ENCODE measurements at regions not wholly inside any gene's neighbourhood (a gene's known extent, or its start where the extent isn't known, plus 50 kb on each side); places are given as distances from the start of the nearest gene placed in this dataset.

DNA sequence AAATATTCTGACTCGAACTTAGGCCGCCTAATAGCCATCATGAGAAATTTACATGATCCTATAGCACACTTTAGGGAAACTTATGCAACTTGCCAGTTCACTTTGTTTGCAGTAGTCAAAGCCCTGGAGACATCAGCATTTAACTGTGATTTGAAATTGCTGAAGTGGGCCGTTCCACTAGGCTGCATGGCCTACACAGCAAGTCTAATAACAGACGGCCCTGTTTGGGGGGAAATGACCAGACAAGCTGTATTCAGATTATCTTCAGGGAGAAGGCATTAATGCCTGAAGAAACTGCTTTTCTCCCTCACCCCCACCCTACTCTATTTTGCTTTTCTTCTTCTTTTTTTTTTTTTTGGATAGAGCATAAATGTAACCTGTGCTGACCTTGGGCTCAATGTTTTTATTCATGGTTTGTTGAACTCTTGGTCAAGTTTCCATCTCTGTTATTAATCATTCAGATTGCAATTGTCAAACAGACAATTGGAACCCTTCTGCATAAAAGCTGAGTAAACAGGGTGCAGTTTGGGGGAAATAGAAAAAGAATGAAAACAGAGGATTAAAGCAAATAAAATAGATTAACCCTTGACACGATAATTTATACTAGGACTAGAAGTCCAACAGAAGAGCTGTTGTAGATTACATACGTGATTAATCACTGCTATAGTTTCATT lies 1928.2 kb upstream of the WWC1 start:
- Mint-ChIP-seq H3K9me3 (peaks cover 8% of the 10 kb centered on the region), H3K36me3 (no peaks in the 10 kb centered on the region), H3K4me1 (ENCODE audit: low read depth) (no peaks in the 10 kb centered on the region), H3K4me3 (no peak overlapping the region), H3K27me3 (no peaks in the 10 kb centered on the region), H3K27ac (no peak overlapping the region)
- intact Hi-C loops (cut with micrococcal nuclease): no loop called here
- DNase-seq: no peak
- ChIA-PET CTCF (no interaction called here), POLR2A (no interaction called here)

DNA sequence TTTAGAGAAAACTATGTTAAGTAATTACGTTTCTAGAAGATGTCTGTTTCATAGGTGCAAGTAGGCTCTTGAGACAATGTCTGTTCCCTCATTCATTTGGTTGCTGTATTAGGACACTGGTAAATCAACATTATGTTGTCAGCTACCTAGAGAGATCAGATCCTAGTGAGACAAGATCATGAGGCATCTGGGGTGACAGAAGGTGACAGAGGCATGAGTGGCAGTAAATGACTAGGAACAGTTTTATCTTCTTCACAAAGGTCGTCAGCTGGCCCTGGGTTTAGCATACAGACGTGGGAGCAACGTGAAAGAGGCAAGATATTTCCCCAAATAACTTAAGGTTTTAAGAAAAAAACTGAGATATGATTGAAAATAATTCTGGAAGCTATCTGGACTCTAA lies 1926.3 kb upstream of the WWC1 start:
- CTCF ChIA-PET: no interaction called here
- peaks cover 8% of the 10 kb centered on the region for H3K9me3 Mint-ChIP-seq
- intact Hi-C loops (cut with micrococcal nuclease): no loop called here
- H3K36me3 Mint-ChIP-seq: no peaks in the 10 kb centered on the region
- no peak for DNase-seq
- no peak overlapping the region for H3K27ac Mint-ChIP-seq
- H3K4me1 Mint-ChIP-seq (ENCODE audit: low read depth): no peaks in the 10 kb centered on the region
- POLR2A ChIA-PET: no interaction called here
- H3K4me3 Mint-ChIP-seq: no peak overlapping the region
- H3K27me3 Mint-ChIP-seq: no peaks in the 10 kb centered on the region

DNA sequence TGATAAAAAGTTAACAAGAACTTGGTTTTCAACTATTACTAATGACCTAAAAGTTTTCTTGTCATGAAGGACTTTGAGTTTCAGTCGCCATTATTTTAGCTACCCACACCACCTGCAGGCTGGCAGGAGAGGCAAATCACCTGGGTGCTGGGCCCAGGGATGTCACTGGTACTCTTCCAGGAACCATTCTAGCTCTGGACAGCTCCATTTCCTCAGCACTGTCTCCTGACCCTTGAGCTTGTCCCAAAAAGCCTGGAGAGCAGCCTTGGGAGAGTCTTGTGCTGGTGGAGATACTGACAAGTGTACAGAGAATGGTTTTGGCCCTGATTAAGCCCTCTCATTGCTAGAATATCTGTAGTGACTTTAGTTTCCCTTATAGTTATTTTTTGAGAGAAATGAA lies 1924.1 kb upstream of the WWC1 start:
- Mint-ChIP-seq H3K27ac (no peak overlapping the region), H3K9me3 (peaks cover 7% of the 10 kb centered on the region), H3K4me1 (ENCODE audit: low read depth) (peaks cover 2% of the 10 kb centered on the region), H3K27me3 (no peaks in the 10 kb centered on the region), H3K4me3 (no peak overlapping the region), H3K36me3 (no peaks in the 10 kb centered on the region)
- intact Hi-C loops (cut with micrococcal nuclease): no loop called here
- no peak for DNase-seq
- POLR2A ChIA-PET: no interaction called here
- CTCF ChIA-PET: no interaction called here

DNA sequence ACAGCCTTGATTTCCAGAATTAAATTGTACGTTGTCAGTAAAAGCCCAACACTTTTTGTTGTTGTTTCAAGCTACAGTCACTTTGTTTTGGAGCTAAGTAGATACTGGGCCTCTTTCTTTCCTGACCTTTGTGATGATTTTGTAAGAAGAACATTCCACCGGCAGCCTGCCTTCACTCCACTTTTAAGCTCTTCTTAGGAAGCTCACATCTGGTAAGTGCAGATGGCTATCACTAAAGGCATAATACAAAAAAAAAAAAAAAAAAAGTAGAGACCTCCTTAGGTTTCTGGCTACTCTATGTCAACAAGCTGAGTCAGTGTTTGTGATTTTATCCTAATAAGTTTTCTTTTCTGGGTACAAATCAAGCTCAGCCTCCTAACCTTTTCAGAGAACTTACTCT lies 1922.1 kb upstream of the WWC1 start:
- H3K4me1 Mint-ChIP-seq (ENCODE audit: low read depth): peaks cover 2% of the 10 kb centered on the region
- POLR2A ChIA-PET: no interaction called here
- no peak for DNase-seq
- no peaks in the 10 kb centered on the region for H3K27me3 Mint-ChIP-seq
- intact Hi-C loops (cut with micrococcal nuclease): no loop called here
- peaks cover 1% of the 10 kb centered on the region for H3K9me3 Mint-ChIP-seq
- H3K4me3 Mint-ChIP-seq: no peak overlapping the region
- H3K36me3 Mint-ChIP-seq: no peaks in the 10 kb centered on the region
- CTCF ChIA-PET: no interaction called here
- H3K27ac Mint-ChIP-seq: no peak overlapping the region

GRCh38 chr5:166369807-166370206 lies 1921.6 kb upstream of the WWC1 start:
- DNase-seq: no peak
- H3K27me3 Mint-ChIP-seq: no peaks in the 10 kb centered on the region
- intact Hi-C loops (cut with micrococcal nuclease): no loop called here
- H3K4me1 Mint-ChIP-seq (ENCODE audit: low read depth): peaks cover 2% of the 10 kb centered on the region
- POLR2A ChIA-PET: no interaction called here
- H3K4me3 Mint-ChIP-seq: no peak overlapping the region
- no peaks in the 10 kb centered on the region for H3K36me3 Mint-ChIP-seq
- peaks cover 1% of the 10 kb centered on the region for H3K9me3 Mint-ChIP-seq
- CTCF ChIA-PET: no interaction called here
- no peak overlapping the region for H3K27ac Mint-ChIP-seq

- H3K9me3 Mint-ChIP-seq: peaks cover 6% of the 10 kb centered on the region
- H3K4me1 Mint-ChIP-seq (ENCODE audit: low read depth): peaks cover 2% of the 10 kb centered on the region
- intact Hi-C loops (cut with micrococcal nuclease): no loop called here
- CTCF ChIA-PET: no interaction called here
- DNase-seq: no peak
- POLR2A ChIA-PET: no interaction called here
- H3K27ac Mint-ChIP-seq: no peak overlapping the region
- H3K27me3 Mint-ChIP-seq: no peaks in the 10 kb centered on the region
- H3K36me3 Mint-ChIP-seq: no peaks in the 10 kb centered on the region
- no peak overlapping the region for H3K4me3 Mint-ChIP-seq
Measured at GRCh38 chr5:166370928-166371690, 1920.3 kb upstream of the WWC1 start.

DNA sequence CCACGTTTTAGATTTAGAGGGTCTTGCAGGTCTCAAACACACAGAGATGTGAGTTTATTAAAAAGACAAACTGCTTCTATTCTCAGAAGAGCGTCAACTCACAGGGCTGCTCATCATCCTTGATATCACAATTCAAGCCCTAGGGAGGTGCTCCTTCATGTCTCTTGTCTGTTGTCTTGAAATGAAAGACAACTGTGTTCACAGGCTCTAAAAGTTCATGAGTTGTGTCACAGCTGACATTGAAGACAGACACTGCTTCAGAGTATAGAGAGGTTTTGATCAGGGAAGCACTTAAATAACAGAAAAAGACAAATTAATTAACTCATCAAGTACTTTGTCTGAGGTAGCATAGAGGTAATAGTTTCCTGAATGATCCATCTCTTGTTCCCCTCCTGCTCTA lies 1917.6 kb upstream of the WWC1 start:
- no peaks in the 10 kb centered on the region for H3K27me3 Mint-ChIP-seq
- no peak overlapping the region for H3K4me3 Mint-ChIP-seq
- peaks cover 5% of the 10 kb centered on the region for H3K9me3 Mint-ChIP-seq
- intact Hi-C loops (cut with micrococcal nuclease): no loop called here
- no peak for DNase-seq
- CTCF ChIA-PET: no interaction called here
- no peak overlapping the region for H3K27ac Mint-ChIP-seq
- H3K36me3 Mint-ChIP-seq: no peaks in the 10 kb centered on the region
- POLR2A ChIA-PET: no interaction called here
- H3K4me1 Mint-ChIP-seq (ENCODE audit: low read depth): peaks cover 2% of the 10 kb centered on the region

DNA sequence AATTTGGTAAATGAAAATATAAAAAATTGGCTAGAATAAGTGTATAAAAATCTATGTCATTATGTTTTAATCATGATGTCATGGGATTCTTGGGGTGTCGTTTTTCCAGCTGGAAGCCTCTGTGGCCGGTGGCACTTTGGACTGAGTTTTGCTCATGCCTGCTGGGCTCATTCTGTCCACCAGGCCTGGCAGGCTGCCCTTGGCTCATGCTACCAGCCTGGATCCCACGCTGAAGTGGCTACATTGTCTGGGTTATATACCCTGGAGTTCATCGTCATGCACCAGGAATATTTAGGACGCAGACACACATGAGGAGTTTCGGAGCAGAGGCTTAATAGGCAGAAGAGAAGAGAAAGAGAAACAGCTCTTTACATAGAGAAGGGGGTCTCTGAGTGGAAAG lies 1913.7 kb upstream of the WWC1 start:
- intact Hi-C loops (cut with micrococcal nuclease): no loop called here
- CTCF ChIA-PET: no interaction called here
- Mint-ChIP-seq H3K9me3 (peaks cover 18% of the 10 kb centered on the region), H3K4me1 (ENCODE audit: low read depth) (no peaks in the 10 kb centered on the region), H3K27ac (no peak overlapping the region), H3K36me3 (no peaks in the 10 kb centered on the region), H3K4me3 (no peak overlapping the region), H3K27me3 (no peaks in the 10 kb centered on the region)
- DNase-seq: no peak
- POLR2A ChIA-PET: no interaction called here

DNA sequence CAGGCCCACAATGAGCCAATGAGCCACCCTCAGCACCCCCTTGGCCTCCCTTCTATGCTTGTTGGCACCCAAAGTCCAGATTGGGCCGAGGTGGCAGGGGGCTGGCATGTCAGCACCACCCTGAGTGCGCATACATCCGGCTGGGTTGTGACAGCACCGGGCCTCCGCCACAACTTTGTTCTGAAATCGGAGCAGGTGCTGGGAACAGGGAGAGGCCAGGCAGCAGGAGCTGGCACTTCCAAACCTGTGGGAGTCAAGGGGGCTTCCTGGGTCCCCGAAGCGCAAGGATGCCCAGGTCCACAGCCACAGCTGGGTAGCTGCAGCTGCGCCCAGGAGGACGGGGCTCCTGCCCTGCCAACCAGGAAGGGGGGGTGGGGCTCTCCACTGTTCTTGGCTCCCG lies 1911.9 kb upstream of the WWC1 start:
- intact Hi-C loops (cut with micrococcal nuclease): no loop called here
- Mint-ChIP-seq H3K27ac (no peak overlapping the region), H3K27me3 (no peaks in the 10 kb centered on the region), H3K36me3 (no peaks in the 10 kb centered on the region), H3K9me3 (peaks cover 20% of the 10 kb centered on the region), H3K4me3 (no peak overlapping the region), H3K4me1 (ENCODE audit: low read depth) (no peaks in the 10 kb centered on the region)
- POLR2A ChIA-PET: no interaction called here
- CTCF ChIA-PET: no interaction called here
- no peak for DNase-seq

DNA sequence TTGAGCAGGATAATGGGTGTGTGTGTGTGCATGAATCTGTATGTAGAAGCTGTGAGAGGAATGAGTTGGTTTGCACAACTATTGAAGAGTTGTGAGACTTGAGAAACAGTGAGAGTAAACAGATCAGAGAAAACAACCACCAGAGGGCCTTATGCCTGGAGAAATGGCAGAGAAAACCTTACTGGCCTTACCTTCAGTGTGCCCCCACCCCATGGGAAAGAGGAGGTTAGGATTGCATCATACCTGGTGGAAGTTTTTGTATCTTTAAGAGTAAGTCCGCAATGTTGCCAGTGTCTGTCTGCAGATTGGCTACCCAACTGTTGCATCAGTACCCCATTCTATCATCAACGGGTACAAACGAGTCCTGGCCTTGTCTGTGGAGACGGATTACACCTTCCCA lies 1909.4 kb upstream of the WWC1 start:
- intact Hi-C loops (cut with micrococcal nuclease): no loop called here
- Mint-ChIP-seq H3K4me3 (no peak overlapping the region), H3K36me3 (no peaks in the 10 kb centered on the region), H3K9me3 (peaks cover 20% of the 10 kb centered on the region), H3K27ac (no peak overlapping the region), H3K4me1 (ENCODE audit: low read depth) (no peaks in the 10 kb centered on the region), H3K27me3 (no peaks in the 10 kb centered on the region)
- ChIA-PET CTCF (no interaction called here), POLR2A (no interaction called here)
- no peak for DNase-seq

GRCh38 chr5:166398131-166398530 lies 1893.3 kb upstream of the WWC1 start:
- ChIA-PET CTCF (no interaction called here), POLR2A (no interaction called here)
- no peaks in the 10 kb centered on the region for H3K27me3 Mint-ChIP-seq
- no peaks in the 10 kb centered on the region for H3K36me3 Mint-ChIP-seq
- no peak overlapping the region for H3K27ac Mint-ChIP-seq
- H3K4me1 Mint-ChIP-seq (ENCODE audit: low read depth): no peaks in the 10 kb centered on the region
- intact Hi-C loops (cut with micrococcal nuclease): no loop called here
- no peak for DNase-seq
- no peak overlapping the region for H3K4me3 Mint-ChIP-seq
- H3K9me3 Mint-ChIP-seq: peaks cover 11% of the 10 kb centered on the region

DNA sequence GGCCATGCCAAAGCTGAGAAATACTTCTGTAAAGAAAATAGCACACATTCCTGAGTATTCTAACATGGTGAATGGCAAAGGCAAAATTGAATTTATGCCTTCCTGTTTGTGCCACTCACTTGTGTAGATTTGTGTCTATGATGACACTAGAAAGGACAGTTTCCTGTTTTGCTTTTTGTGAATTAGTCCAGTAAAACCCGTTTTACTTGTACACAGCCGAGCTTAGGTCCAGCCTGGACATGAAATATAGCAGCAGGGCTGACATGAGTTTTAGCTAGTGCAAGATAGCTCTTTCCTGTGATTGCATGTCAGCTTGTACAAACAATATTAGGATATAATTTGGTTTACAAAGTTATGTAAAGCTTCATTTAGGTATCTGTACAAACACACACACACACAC lies 1891.7 kb upstream of the WWC1 start:
- no peaks in the 10 kb centered on the region for H3K4me1 Mint-ChIP-seq (ENCODE audit: low read depth)
- ChIA-PET POLR2A (no interaction called here), CTCF (no interaction called here)
- H3K4me3 Mint-ChIP-seq: no peak overlapping the region
- H3K9me3 Mint-ChIP-seq: peaks cover 11% of the 10 kb centered on the region
- H3K36me3 Mint-ChIP-seq: no peaks in the 10 kb centered on the region
- no peak for DNase-seq
- H3K27ac Mint-ChIP-seq: no peak overlapping the region
- H3K27me3 Mint-ChIP-seq: no peaks in the 10 kb centered on the region
- intact Hi-C loops (cut with micrococcal nuclease): no loop called here

- intact Hi-C loops (cut with micrococcal nuclease): no loop called here
- Mint-ChIP-seq H3K4me3 (no peak overlapping the region), H3K27ac (no peak overlapping the region), H3K27me3 (no peaks in the 10 kb centered on the region), H3K9me3 (peaks cover 2% of the 10 kb centered on the region), H3K4me1 (ENCODE audit: low read depth) (no peaks in the 10 kb centered on the region), H3K36me3 (no peaks in the 10 kb centered on the region)
- ChIA-PET POLR2A (no interaction called here), CTCF (no interaction called here)
- no peak for DNase-seq
Measured at GRCh38 chr5:166401391-166401790, 1890.1 kb upstream of the WWC1 start.
